ENCODE measurements at regions not wholly inside any gene's neighbourhood (a gene's known extent, or its start where the extent isn't known, plus 50 kb on each side); places are given as distances from the start of the nearest gene placed in this dataset.

DNA sequence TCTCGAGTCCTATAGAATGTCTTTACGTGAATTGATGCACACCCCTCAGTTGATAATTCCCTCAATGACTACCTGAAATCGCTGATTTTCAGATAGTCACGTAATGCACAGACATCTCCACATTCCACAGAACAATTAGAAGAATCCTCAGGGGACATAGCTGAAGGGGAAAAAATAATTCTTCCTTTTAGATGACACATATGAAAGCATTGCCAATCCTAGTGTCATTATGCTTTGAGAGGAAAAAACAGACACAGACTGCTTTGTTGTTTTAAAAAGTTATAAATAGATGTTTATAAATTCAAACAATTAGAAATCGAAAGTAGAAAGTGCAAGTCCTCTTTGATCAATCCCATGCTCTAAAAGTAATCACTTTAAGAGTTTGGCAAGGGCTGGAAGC is 100.6 kb upstream of the FN1 start:
- no peak overlapping the region for H3K27ac ChIP-seq (ENCODE audit: low read depth in 1 of 2, low read length in 2 of 2)
- H3K9me3 ChIP-seq (ENCODE audit: control insufficient read depth in 4 of 4, low read length in 3 of 4): no peaks in the 10 kb centered on the region
- DNase-seq (ENCODE audit: low spot score): no peak
- no peaks in the 10 kb centered on the region for H3K36me3 ChIP-seq (ENCODE audit: control insufficient read depth in 4 of 4, insufficient read depth in 3 of 4, low read depth in 1 of 4, low read length in 3 of 4)
- no peaks in the 10 kb centered on the region for H3K27me3 ChIP-seq (ENCODE audit: control insufficient read depth in 4 of 4, insufficient read depth in 4 of 4, low read length in 3 of 4)
- no peak overlapping the region for H3K4me3 ChIP-seq (ENCODE audit: low read depth in 1 of 3, low read length in 3 of 3)
- no peaks in the 10 kb centered on the region for H3K4me1 ChIP-seq (ENCODE audit: control insufficient read depth in 4 of 4, insufficient read depth in 4 of 4, low read length in 3 of 4)
- TF ChIP-seq HNF4G (IDR thresholded peaks at IDR 0.05) (no peak), JUND (IDR thresholded peaks at IDR 0.05) (no peak), FOXA2 (IDR thresholded peaks at IDR 0.05) (no peak), RAD21 (IDR thresholded peaks at IDR 0.05) (no peak), TAF1 (conservative IDR thresholded peaks at IDR 0.05) (no peak), HNF4A (conservative IDR thresholded peaks at IDR 0.05) (no peak), RXRA (IDR thresholded peaks at IDR 0.05) (no peak), FOXA1 (IDR thresholded peaks at IDR 0.05) (no peak), GABPA (IDR thresholded peaks at IDR 0.05 in 1 of 2, conservative IDR thresholded peaks at IDR 0.05 in 1 of 2) (no peak), NR2F2 (IDR thresholded peaks at IDR 0.05) (no peak), ZBTB33 (IDR thresholded peaks at IDR 0.05) (no peak), SP1 (IDR thresholded peaks at IDR 0.05) (no peak)
- TF ChIP-seq, protein P1, sequence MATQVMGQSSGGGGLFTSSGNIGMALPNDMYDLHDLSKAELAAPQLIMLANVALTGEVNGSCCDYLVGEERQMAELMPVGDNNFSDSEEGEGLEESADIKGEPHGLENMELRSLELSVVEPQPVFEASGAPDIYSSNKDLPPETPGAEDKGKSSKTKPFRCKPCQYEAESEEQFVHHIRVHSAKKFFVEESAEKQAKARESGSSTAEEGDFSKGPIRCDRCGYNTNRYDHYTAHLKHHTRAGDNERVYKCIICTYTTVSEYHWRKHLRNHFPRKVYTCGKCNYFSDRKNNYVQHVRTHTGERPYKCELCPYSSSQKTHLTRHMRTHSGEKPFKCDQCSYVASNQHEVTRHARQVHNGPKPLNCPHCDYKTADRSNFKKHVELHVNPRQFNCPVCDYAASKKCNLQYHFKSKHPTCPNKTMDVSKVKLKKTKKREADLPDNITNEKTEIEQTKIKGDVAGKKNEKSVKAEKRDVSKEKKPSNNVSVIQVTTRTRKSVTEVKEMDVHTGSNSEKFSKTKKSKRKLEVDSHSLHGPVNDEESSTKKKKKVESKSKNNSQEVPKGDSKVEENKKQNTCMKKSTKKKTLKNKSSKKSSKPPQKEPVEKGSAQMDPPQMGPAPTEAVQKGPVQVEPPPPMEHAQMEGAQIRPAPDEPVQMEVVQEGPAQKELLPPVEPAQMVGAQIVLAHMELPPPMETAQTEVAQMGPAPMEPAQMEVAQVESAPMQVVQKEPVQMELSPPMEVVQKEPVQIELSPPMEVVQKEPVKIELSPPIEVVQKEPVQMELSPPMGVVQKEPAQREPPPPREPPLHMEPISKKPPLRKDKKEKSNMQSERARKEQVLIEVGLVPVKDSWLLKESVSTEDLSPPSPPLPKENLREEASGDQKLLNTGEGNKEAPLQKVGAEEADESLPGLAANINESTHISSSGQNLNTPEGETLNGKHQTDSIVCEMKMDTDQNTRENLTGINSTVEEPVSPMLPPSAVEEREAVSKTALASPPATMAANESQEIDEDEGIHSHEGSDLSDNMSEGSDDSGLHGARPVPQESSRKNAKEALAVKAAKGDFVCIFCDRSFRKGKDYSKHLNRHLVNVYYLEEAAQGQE (IDR thresholded peaks at IDR 0.05): no peak
- TF ChIP-seq, protein P2, sequence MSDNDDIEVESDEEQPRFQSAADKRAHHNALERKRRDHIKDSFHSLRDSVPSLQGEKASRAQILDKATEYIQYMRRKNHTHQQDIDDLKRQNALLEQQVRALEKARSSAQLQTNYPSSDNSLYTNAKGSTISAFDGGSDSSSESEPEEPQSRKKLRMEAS (IDR thresholded peaks at IDR 0.05): no peak
- H3K9ac ChIP-seq (ENCODE audit: low read depth in 1 of 2, low read length in 2 of 2): no peak overlapping the region
- WGBS: 86% methylated on average over 5 of the region's 5 CpGs

- Histone ChIP-seq H3K4me1 (ENCODE audit: control insufficient read depth in 4 of 4, insufficient read depth in 4 of 4, low read length in 3 of 4) (no peaks in the 10 kb centered on the region), H3K9me3 (ENCODE audit: control insufficient read depth in 4 of 4, low read length in 3 of 4) (no peaks in the 10 kb centered on the region), H3K27ac (ENCODE audit: low read depth in 1 of 2, low read length in 2 of 2) (no peak overlapping the region), H3K4me3 (ENCODE audit: low read depth in 1 of 3, low read length in 3 of 3) (no peak overlapping the region), H3K36me3 (ENCODE audit: control insufficient read depth in 4 of 4, insufficient read depth in 3 of 4, low read depth in 1 of 4, low read length in 3 of 4) (no peaks in the 10 kb centered on the region), H3K9ac (ENCODE audit: low read depth in 1 of 2, low read length in 2 of 2) (no peak overlapping the region), H3K27me3 (ENCODE audit: control insufficient read depth in 4 of 4, insufficient read depth in 4 of 4, low read length in 3 of 4) (no peaks in the 10 kb centered on the region)
- DNase-seq (ENCODE audit: low spot score): no peak
- WGBS: 52% methylated on average over 1 of the region's 1 CpG
- no peak for TF ChIP-seq TAF1 (conservative IDR thresholded peaks at IDR 0.05)
- TF ChIP-seq, protein P1 (IDR thresholded peaks at IDR 0.05): no peak
- TF ChIP-seq, protein P3, sequence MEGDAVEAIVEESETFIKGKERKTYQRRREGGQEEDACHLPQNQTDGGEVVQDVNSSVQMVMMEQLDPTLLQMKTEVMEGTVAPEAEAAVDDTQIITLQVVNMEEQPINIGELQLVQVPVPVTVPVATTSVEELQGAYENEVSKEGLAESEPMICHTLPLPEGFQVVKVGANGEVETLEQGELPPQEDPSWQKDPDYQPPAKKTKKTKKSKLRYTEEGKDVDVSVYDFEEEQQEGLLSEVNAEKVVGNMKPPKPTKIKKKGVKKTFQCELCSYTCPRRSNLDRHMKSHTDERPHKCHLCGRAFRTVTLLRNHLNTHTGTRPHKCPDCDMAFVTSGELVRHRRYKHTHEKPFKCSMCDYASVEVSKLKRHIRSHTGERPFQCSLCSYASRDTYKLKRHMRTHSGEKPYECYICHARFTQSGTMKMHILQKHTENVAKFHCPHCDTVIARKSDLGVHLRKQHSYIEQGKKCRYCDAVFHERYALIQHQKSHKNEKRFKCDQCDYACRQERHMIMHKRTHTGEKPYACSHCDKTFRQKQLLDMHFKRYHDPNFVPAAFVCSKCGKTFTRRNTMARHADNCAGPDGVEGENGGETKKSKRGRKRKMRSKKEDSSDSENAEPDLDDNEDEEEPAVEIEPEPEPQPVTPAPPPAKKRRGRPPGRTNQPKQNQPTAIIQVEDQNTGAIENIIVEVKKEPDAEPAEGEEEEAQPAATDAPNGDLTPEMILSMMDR (IDR thresholded peaks at IDR 0.05; ENCODE audit: low read depth, low read length, missing input control): no peak
- TF ChIP-seq HNF4G (IDR thresholded peaks at IDR 0.05): no peak
- TF ChIP-seq NR2F2 (IDR thresholded peaks at IDR 0.05): no peak
- TF ChIP-seq ZBTB33 (IDR thresholded peaks at IDR 0.05): no peak
- no peak for TF ChIP-seq EGR1 (IDR thresholded peaks at IDR 0.05; ENCODE audit: low read depth in 2 of 2)
- TF ChIP-seq SP1 (IDR thresholded peaks at IDR 0.05): no peak
- TF ChIP-seq FOXA2 (IDR thresholded peaks at IDR 0.05): no peak
- TF ChIP-seq, protein P2 (IDR thresholded peaks at IDR 0.05): no peak
- no peak for TF ChIP-seq JUND (IDR thresholded peaks at IDR 0.05)
- no peak for TF ChIP-seq FOXA1 (IDR thresholded peaks at IDR 0.05)
- no peak for TF ChIP-seq HNF4A (conservative IDR thresholded peaks at IDR 0.05)
- TF ChIP-seq GABPA (IDR thresholded peaks at IDR 0.05 in 1 of 2, conservative IDR thresholded peaks at IDR 0.05 in 1 of 2): no peak
- no peak for TF ChIP-seq ATF3 (IDR thresholded peaks at IDR 0.05)
- TF ChIP-seq YY1 (IDR thresholded peaks at IDR 0.05): no peak
- TF ChIP-seq RXRA (IDR thresholded peaks at IDR 0.05): no peak
Measured at GRCh38 chr2:215535741-215536140, 99.9 kb upstream of the FN1 start.

Data from liver (tissue), 8 donors.